Chondrocyte (in vitro differentiated cells): ENCODE measurements at regions not wholly inside any gene's neighbourhood (a gene's known extent, or its start where the extent isn't known, plus 50 kb on each side); places are given as distances from the start of the nearest gene placed in this dataset.

Experiments used
- DNase-seq: peaks from one replicate; pipeline ENCODE4 v3.0.0; 2021; ENCODE audit warnings: mixed read lengths, low spot score
- H3K27ac Mint-ChIP-seq: one replicate; pipeline ENCODE4 v1.8.0; 2021; ENCODE audit warnings: mild to moderate bottlenecking, moderate library complexity, mixed read lengths; ENCODE audit not compliant: unreplicated experiment
- H3K27me3 Mint-ChIP-seq: 2 replicates; pipeline ENCODE4 v1.8.0; 2021; ENCODE audit warnings: low read depth, mixed read lengths
- H3K36me3 Mint-ChIP-seq: 2 replicates; pipeline ENCODE4 v1.8.0; 2021; ENCODE audit warnings: low read depth, mixed read lengths
- H3K4me1 Mint-ChIP-seq: 2 replicates; pipeline ENCODE4 v1.8.0; 2021; ENCODE audit warnings: low read depth, mild to moderate bottlenecking, mixed read lengths
- H3K4me3 Mint-ChIP-seq: one replicate; pipeline ENCODE4 v1.8.0; 2021; ENCODE audit warnings: mild to moderate bottlenecking, moderate library complexity, mixed read lengths; ENCODE audit not compliant: unreplicated experiment
- H3K9me3 Mint-ChIP-seq: 2 replicates; pipeline ENCODE4 v1.8.0; 2021; ENCODE audit warnings: low read depth, mixed read lengths
- TF ChIP-seq, protein P1 (sequence below): fragments of 200-600 bp; sonication (generic); IDR thresholded peaks from 2 replicates; pipeline ENCODE4 v1.5.0; 2021; ENCODE audit warnings: antibody characterized with exemption, mild to moderate bottlenecking, moderate library complexity

DNA sequence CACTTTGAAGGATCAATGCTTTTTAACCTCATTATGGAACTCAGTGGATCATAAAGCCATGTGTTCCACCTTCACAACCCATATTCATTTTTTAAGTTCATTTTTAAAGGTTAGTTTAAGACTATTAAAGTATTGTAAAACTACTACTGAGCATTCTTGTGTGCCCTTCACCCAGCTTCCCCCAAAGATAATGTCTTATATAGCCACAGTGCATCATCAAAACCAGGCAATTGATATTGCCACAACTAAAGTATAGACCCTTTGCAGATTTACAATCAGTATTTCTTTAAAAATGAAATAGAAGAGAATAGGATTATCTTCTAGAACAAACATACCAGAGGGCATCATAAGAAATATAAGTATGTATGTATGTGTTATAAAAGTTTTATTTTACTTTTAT, 597.1 kb downstream of the CCSER2 start:
- Mint-ChIP-seq H3K4me3 (no peak overlapping the region), H3K4me1 (no peaks in the 10 kb centered on the region), H3K27ac (no peak overlapping the region), H3K9me3 (peaks cover 4% of the 10 kb centered on the region), H3K36me3 (no peaks in the 10 kb centered on the region), H3K27me3 (peaks cover 7% of the 10 kb centered on the region)
- DNase-seq: no peak
- TF ChIP-seq, protein P1, sequence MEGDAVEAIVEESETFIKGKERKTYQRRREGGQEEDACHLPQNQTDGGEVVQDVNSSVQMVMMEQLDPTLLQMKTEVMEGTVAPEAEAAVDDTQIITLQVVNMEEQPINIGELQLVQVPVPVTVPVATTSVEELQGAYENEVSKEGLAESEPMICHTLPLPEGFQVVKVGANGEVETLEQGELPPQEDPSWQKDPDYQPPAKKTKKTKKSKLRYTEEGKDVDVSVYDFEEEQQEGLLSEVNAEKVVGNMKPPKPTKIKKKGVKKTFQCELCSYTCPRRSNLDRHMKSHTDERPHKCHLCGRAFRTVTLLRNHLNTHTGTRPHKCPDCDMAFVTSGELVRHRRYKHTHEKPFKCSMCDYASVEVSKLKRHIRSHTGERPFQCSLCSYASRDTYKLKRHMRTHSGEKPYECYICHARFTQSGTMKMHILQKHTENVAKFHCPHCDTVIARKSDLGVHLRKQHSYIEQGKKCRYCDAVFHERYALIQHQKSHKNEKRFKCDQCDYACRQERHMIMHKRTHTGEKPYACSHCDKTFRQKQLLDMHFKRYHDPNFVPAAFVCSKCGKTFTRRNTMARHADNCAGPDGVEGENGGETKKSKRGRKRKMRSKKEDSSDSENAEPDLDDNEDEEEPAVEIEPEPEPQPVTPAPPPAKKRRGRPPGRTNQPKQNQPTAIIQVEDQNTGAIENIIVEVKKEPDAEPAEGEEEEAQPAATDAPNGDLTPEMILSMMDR: no peak

DNA sequence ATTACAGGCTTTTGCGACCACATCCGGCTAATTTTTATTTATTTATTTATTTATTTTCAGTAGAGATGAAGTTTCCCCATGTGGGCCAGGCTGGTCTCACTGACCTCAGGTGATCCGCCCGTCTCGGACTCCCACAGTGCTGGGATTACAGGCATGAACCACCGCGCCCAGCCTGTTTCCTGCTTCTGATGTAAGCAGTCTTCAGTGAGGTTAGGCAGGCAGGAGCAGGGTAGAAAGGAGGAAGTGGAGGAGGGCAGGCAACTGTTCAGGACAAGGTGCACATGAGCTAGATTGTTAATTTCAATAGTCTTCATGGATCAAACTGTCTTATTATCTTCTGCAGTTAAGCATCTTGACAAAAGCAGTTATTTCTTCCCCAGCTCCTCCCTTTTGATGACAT, 605.0 kb downstream of the CCSER2 start:
- no peak for DNase-seq
- Mint-ChIP-seq H3K9me3 (no peaks in the 10 kb centered on the region), H3K4me1 (no peaks in the 10 kb centered on the region), H3K27ac (no peak overlapping the region), H3K4me3 (no peak overlapping the region), H3K27me3 (peaks cover 3% of the 10 kb centered on the region), H3K36me3 (no peaks in the 10 kb centered on the region)
- TF ChIP-seq, protein P1: no peak

DNA sequence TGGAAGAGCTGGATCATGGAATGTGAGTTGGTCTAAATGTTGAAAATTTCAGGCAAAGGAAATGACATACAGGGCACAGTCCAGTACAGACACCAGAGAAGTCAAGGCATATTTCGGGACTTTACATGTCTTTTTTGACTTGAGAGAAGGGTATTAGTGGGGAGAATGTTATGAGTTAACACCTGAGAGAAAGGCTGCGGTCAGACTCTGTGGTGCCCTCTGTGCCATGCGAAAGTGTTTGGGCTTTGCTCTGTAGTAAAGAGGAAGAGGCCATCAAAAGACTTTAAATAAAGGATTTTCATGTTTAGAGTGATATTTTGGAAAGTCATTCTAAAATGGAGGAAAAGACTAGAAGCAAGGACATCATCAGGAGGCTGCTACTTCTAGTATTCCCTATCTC, 607.4 kb downstream of the CCSER2 start:
- TF ChIP-seq, protein P1: no peak
- H3K27me3 Mint-ChIP-seq: peaks cover 2% of the 10 kb centered on the region
- no peaks in the 10 kb centered on the region for H3K36me3 Mint-ChIP-seq
- DNase-seq: no peak
- H3K27ac Mint-ChIP-seq: no peak overlapping the region
- no peaks in the 10 kb centered on the region for H3K4me1 Mint-ChIP-seq
- H3K9me3 Mint-ChIP-seq: no peaks in the 10 kb centered on the region
- H3K4me3 Mint-ChIP-seq: no peak overlapping the region

DNA sequence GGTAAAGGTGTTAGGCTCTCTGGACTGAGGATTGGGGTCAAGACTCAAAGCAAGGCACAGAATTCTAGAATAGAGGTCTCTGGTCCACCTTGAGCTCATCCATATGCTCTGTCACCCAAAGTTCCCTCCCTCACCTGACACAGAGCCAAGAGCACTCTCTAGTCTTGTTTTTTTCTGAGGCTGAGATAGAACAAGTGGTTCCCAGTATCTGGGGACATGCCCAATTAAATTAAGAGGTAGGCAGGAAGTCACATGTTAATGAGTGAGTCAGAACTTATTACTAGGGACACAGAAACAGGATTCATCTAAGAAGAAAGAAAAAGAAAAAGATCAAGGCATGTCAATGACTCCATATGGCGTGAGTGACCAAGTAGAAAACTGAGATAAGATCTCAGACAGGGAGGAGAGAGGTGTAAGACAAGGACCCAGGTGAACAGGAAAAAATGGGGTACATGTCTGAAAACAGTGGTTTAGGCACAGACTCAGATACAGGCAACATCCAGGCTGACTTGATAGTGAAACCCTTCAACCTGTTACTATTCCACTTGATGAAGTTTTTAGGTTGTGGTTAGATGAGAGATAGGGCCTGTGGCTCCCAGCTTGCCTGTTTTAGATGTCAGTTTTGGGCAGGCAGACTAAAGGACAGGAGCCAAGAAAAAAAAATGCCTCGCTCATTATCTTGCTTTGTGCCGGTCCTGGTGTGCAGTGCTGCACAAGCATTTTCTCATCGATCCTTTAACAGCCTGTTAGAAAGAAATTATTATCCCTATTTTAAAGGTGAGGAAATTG, 609.9 kb downstream of the CCSER2 start:
- no peaks in the 10 kb centered on the region for H3K36me3 Mint-ChIP-seq
- H3K27ac Mint-ChIP-seq: no peak overlapping the region
- TF ChIP-seq, protein P1: no peak
- no peaks in the 10 kb centered on the region for H3K4me1 Mint-ChIP-seq
- H3K9me3 Mint-ChIP-seq: no peaks in the 10 kb centered on the region
- DNase-seq: no peak
- H3K27me3 Mint-ChIP-seq: no peaks in the 10 kb centered on the region
- no peak overlapping the region for H3K4me3 Mint-ChIP-seq

DNA sequence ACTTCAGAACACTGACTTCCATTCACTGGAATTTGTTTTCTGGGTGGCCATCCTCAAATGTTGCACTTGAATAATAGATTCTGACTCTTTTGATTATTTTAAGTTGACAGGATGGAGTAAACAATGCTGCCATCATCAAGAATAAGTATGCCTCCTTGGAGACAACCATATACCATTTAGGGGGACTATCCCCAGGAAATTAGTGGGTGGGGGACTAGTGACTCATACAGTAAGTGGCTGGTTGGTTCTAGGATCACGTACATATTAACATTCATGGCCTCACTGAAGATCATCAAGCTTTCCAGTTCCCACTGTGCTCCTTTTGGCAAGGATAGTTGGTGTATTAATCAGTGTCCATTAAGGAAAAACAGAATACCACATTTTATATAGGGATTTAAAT, 615.2 kb downstream of the CCSER2 start:
- Mint-ChIP-seq H3K27ac (no peak overlapping the region), H3K4me1 (no peaks in the 10 kb centered on the region), H3K27me3 (no peaks in the 10 kb centered on the region), H3K36me3 (no peaks in the 10 kb centered on the region), H3K9me3 (no peaks in the 10 kb centered on the region), H3K4me3 (no peak overlapping the region)
- TF ChIP-seq, protein P1: no peak
- no peak for DNase-seq
